MM.1S (cell line): ENCODE measurements at regions not wholly inside any gene's neighbourhood (a gene's known extent, or its start where the extent isn't known, plus 50 kb on each side); places are given as distances from the start of the nearest gene placed in this dataset.

ENCODE experiments used
- EZH2phosphoT487 ChIP-seq: fragments of 300-600 bp; sonication (generic); IDR thresholded peaks from 2 replicates; pipeline ENCODE4 v1.6.1; 2018; ENCODE audit warnings: antibody characterized with exemption, low read length
- TF ChIP-seq, protein P1 (sequence below): fragments of 300-600 bp; sonication (generic); IDR thresholded peaks from 2 replicates; pipeline ENCODE4 v1.5.1; 2016; ENCODE audit warnings: antibody characterized with exemption, low read length, mixed read lengths

DNA sequence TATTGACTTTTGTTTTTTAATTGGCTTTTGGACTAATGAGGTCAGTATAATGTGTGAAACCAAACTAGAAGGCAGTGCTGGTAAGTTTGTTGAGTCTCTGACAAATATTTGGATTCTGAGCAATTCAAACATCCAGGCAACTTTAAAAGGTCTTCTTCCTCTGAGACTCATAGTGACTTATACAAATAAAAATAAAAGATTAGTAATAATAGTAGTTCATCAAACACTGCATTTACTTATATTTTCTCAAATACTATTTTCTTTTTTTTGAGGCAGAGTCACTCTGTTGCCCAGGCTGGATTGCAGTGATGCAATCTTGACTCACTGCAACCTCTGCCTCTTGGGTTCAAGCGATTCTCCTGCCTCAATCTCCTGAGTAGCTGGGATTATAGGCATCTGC is 337.9 kb downstream of the DAD1 start:
- TF ChIP-seq, protein P1, sequence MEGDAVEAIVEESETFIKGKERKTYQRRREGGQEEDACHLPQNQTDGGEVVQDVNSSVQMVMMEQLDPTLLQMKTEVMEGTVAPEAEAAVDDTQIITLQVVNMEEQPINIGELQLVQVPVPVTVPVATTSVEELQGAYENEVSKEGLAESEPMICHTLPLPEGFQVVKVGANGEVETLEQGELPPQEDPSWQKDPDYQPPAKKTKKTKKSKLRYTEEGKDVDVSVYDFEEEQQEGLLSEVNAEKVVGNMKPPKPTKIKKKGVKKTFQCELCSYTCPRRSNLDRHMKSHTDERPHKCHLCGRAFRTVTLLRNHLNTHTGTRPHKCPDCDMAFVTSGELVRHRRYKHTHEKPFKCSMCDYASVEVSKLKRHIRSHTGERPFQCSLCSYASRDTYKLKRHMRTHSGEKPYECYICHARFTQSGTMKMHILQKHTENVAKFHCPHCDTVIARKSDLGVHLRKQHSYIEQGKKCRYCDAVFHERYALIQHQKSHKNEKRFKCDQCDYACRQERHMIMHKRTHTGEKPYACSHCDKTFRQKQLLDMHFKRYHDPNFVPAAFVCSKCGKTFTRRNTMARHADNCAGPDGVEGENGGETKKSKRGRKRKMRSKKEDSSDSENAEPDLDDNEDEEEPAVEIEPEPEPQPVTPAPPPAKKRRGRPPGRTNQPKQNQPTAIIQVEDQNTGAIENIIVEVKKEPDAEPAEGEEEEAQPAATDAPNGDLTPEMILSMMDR, result no peak
- no peak for TF ChIP-seq EZH2phosphoT487
